Esophagus squamous epithelium (tissue), 5 donors: ENCODE measurements at regions not wholly inside any gene's neighbourhood (a gene's known extent, or its start where the extent isn't known, plus 50 kb on each side); places are given as distances from the start of the nearest gene placed in this dataset.

Experiments used
- DNase-seq: peaks from one replicate; lab custom pipeline; 2025; lab: John Stamatoyannopoulos, UW
- H3K27ac ChIP-seq, 4 donors: fragments of 200-600 bp; sonication (generic); one replicate each; pipeline ENCODE4 v1.5.1; 2016 to 2019; ENCODE audit warnings: mild to moderate bottlenecking in 1 of 4
- H3K27me3 ChIP-seq, 4 donors: fragments of 200-600 bp; sonication (generic); 1 replicate in 3 of 4; 2 replicates in 1 of 4; pipeline versions ENCODE4 v1.5.1 to v1.6.0; 2017 to 2021; ENCODE audit warnings: antibody characterized with exemption in 1 of 4
- H3K36me3 ChIP-seq, 3 donors: fragments of 200-600 bp; sonication (generic); one replicate each; pipeline ENCODE4 v1.5.1; 2016 to 2019
- H3K4me1 ChIP-seq, 3 donors: fragments of 200-600 bp; sonication (generic); one replicate each; pipeline ENCODE4 v1.5.1; 2017 to 2019
- H3K4me3 ChIP-seq, 4 donors: fragments of 200-600 bp; sonication (generic); 1 replicate in 3 of 4; 2 replicates in 1 of 4; pipeline ENCODE4 v1.5.1; 2016 to 2019; ENCODE audit warnings: mild to moderate bottlenecking in 2 of 4, moderate library complexity in 1 of 4
- H3K9me3 ChIP-seq, 3 donors: fragments of 200-600 bp; sonication (generic); one replicate each; pipeline ENCODE4 v1.5.1; 2016 to 2019
- CTCF ChIP-seq, 6 experiments: fragments of 450-650 bp in 4 of 6; fragments of 200-600 bp in 2 of 6; sonication (generic) in 2 of 6; IDR thresholded peaks; one replicate each; pipeline ENCODE4 v1.5.1; 2016 to 2019; ENCODE audit warnings: antibody characterized with exemption in 6 of 6, mild to moderate bottlenecking in 4 of 6, moderate library complexity in 4 of 6
- POLR2A ChIP-seq, 4 donors: fragments of 450-650 bp; IDR thresholded peaks; one replicate each; pipeline ENCODE4 v1.6.1; 2017; ENCODE audit warnings: antibody characterized with exemption in 4 of 4, mild to moderate bottlenecking in 4 of 4, moderate library complexity in 3 of 4
- WGBS, 2 donors: methylation state at CpG; one replicate each; pipeline ENCODE4 v1.1.5; 2018; 5-methylcytosine and 5-hydroxymethylcytosine counted together
- intact Hi-C: fragments of 100-400 bp; cut with DNase I; formaldehyde crosslinking; loops from one replicate; pipeline ENCODE4 v1.15.0; 2022
- donor health status: DM: yes; HTN: yes; CAD: no.

GRCh38 chr7:108637049-108637621 lies 67.5 kb downstream of the DNAJB9 start:
- H3K9me3 ChIP-seq: no peaks in the 10 kb centered on the region
- no peak overlapping the region for H3K27ac ChIP-seq
- WGBS, 2 donors: 48 to 75% methylated on average over 3 of the region's 3 CpGs
- TF ChIP-seq CTCF (IDR thresholded peaks at IDR 0.05) (no peak), POLR2A (IDR thresholded peaks at IDR 0.05) (no peak)
- no peak for DNase-seq
- H3K4me3 ChIP-seq: no peak overlapping the region
- peaks cover 0 to 5% (median 0%) of the 10 kb centered on the region in 3 donors for H3K4me1 ChIP-seq
- H3K36me3 ChIP-seq: no peaks in the 10 kb centered on the region
- intact Hi-C loops: no loop called here
- no peaks in the 10 kb centered on the region for H3K27me3 ChIP-seq

DNA sequence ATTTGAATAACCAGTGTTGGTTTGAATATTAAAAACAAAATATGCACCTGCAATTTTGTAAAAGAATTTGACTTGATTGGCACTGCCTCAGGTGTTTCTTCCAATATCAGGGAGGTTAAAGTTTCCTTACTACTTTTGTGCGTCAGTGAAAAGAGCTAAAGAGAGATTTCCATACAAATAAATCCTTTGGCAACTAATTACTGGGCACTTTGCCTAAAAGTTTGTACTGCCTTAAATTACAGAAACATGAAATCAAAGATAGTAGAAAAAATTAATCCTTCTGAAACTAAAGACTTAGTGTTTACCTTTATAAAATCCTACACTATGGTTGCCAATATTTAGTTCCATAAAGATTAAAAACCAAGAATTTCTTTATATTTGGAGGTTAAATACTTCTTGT lies 72.5 kb downstream of the DNAJB9 start:
- no peak for DNase-seq
- H3K36me3 ChIP-seq: no peaks in the 10 kb centered on the region
- TF ChIP-seq CTCF (IDR thresholded peaks at IDR 0.05) (no peak), POLR2A (IDR thresholded peaks at IDR 0.05) (no peak)
- peaks cover 0 to 10% (median 0%) of the 10 kb centered on the region in 3 donors for H3K4me1 ChIP-seq
- WGBS, 2 donors: 20 to 55% methylated on average over 1 of the region's 1 CpG
- no peaks in the 10 kb centered on the region for H3K27me3 ChIP-seq
- no peak overlapping the region for H3K27ac ChIP-seq
- intact Hi-C loops: no loop called here
- H3K4me3 ChIP-seq: no peak overlapping the region
- H3K9me3 ChIP-seq: no peaks in the 10 kb centered on the region

- Histone ChIP-seq H3K4me3 (no peak overlapping the region), H3K27me3 (no peaks in the 10 kb centered on the region), H3K4me1 (peaks cover 0 to 10% (median 0%) of the 10 kb centered on the region in 3 donors), H3K36me3 (no peaks in the 10 kb centered on the region), H3K9me3 (no peaks in the 10 kb centered on the region), H3K27ac (no peak overlapping the region)
- intact Hi-C loops: no loop called here
- TF ChIP-seq POLR2A (IDR thresholded peaks at IDR 0.05) (no peak), CTCF (IDR thresholded peaks at IDR 0.05) (no peak)
- DNase-seq: no peak
- WGBS, 2 donors: 79 to 80% methylated on average over 5 of the region's 5 CpGs
Measured at GRCh38 chr7:108643136-108643535, 73.5 kb downstream of the DNAJB9 start.

DNA sequence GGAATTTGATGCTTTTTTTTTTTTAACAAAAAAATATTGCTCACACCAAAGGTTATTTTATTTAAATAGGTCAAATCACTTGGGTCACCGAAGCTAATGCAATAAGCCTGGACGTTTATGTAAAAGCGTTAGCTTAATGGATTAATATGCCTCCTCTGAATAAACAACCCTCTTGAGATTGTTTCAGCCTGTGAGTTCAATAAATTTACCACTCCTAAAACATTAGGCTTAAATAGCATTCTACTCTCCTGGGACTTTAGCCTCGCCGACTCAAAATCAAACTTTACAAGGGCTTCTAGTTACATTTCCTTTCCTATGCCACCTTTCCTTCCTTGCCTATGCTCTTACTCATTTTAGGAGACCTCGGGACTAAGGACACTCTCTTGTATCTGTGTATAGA lies 79.3 kb downstream of the DNAJB9 start:
- TF ChIP-seq POLR2A (IDR thresholded peaks at IDR 0.05) (no peak), CTCF (IDR thresholded peaks at IDR 0.05) (no peak)
- WGBS, 2 donors: 55 to 61% methylated on average over 6 of the region's 6 CpGs
- no peaks in the 10 kb centered on the region for H3K36me3 ChIP-seq
- no peak overlapping the region for H3K27ac ChIP-seq
- no peaks in the 10 kb centered on the region for H3K27me3 ChIP-seq
- no peak overlapping the region for H3K4me3 ChIP-seq
- DNase-seq: no peak
- intact Hi-C loops: no loop called here
- H3K9me3 ChIP-seq: no peaks in the 10 kb centered on the region
- H3K4me1 ChIP-seq: no peaks in the 10 kb centered on the region

- 5 to 6% methylated on average over 1 of the region's 1 CpG for WGBS, 2 donors
- intact Hi-C loops: no loop called here
- H3K4me1 ChIP-seq: no peaks in the 10 kb centered on the region
Measured at GRCh38 chr7:108650467-108650866, 80.8 kb downstream of the DNAJB9 start.

More at GRCh38 chr7:108650467-108650866, 80.8 kb downstream of the DNAJB9 start:
- no peaks in the 10 kb centered on the region for H3K9me3 ChIP-seq
- no peak overlapping the region for H3K27ac ChIP-seq
- DNase-seq: no peak
- no peaks in the 10 kb centered on the region for H3K36me3 ChIP-seq
- TF ChIP-seq CTCF (IDR thresholded peaks at IDR 0.05) (no peak), POLR2A (IDR thresholded peaks at IDR 0.05) (no peak)
- H3K27me3 ChIP-seq: no peaks in the 10 kb centered on the region
- H3K4me3 ChIP-seq: no peak overlapping the region
